ENCODE measurements at regions not wholly inside any gene's neighbourhood (a gene's known extent, or its start where the extent isn't known, plus 50 kb on each side); places are given as distances from the start of the nearest gene placed in this dataset.
"Not testable (repeated sequence)": the region's sequence is repeated elsewhere in the genome, so short reads cannot be mapped to it uniquely, and the experiment has no call there.

DNA sequence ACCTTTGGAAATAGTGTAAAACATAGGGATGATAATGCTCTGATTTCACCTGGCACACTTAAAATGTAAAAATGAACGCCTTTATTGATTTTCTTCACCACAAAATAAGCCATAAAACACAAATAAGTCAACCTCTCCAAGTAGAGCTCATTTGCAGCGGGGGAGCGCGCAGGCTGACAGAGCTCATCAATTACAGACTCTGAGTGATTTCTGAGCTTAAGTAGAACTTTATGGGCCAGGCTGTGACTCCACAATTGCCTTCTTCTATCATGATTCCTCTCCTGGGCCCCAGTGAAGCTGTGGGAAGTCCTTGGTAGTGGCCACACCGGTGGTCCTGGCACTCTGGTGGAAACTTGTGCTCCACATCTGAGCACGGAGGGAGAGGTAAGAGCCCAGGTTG, 789.0 kb upstream of the RAB6C start:
- no peak for DNase-seq

DNA sequence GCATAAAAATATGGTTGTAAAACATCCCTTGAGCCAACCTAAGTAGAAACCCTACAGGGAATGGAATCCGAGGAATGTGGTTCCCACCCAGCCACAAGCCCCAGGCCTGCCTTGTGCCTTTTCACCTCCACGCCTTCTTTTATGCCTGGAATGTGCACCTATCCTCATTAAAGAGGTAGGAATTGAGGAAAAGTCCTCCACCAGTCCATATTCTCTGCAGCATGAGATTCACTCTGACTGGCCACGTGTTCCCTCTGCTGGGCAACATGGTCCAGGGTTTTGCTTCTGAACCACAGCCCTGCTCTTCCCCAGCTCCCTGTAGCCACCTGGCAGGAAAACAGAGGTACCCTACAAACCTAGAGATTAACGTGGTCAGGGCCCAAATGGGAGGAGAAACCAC, 787.9 kb upstream of the RAB6C start:
- DNase-seq, result no peak

- no peak for DNase-seq
Measured at GRCh38 chr2:129192117-129192516, 787.3 kb upstream of the RAB6C start.

DNA sequence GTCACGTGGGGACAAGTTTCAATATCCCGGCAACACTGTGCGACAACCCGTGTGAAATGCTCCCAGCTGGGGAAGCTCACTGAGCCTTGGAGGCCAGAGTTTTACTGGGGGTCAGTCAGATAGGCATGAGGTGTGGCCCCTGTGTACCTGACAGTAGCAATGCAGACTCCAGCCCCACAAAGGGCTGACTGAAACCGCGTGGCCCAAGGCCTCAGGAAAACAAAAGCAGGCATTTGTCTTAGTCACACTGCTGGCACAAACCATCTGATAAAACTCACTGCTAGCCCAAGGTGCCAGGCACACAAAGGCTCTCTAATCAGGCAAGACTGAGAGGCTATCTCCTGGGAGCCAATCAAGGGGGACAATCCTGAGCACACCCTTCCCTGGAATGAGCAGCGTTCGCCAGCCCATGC, 786.6 kb upstream of the RAB6C start:
- DNase-seq, result no peak

GRCh38 chr2:129193961-129194360, 785.5 kb upstream of the RAB6C start:
- no peak for DNase-seq

DNA sequence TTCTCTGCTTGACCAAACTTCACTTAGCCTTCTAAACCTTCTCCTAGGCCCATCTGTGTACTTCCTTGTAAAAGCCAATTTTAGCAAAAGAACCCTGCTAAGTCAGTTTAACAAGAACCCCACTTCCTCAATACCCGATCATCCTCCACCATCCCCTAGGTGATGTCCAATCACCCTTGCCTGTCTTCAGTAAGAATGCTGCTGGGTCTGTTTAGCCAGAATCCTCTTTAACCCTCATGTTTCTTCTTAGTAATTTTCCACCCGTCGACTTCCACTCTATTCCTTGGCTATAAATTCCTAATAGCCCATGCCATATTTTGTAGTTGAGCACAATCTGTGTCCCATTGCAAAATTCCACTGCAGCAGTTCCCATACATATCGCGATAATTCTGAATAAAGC, 780.0 kb upstream of the RAB6C start:
- DNase-seq, result no peak

DNA sequence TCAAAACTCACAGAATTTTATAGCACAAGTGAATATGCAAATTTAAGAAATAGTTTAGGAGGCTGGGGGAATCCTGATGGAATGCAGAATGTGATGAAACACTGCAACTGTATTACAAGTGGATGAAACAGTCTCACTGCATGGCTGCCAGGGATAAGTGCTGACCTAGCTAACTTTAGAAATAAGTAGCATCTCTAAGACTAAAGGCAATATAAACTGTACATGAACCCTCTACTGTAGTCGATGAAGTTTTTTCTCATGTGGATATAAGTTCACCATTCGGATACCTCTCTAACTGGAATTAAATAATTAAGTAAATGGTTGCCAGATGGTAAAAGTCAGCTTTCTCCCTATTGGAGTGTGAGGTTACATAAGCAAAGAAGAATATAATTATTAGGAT, 777.8 kb upstream of the RAB6C start:
- no peak for DNase-seq

GRCh38 chr2:129203331-129203730, 776.1 kb upstream of the RAB6C start:
- no peak for DNase-seq

- DNase-seq, result not testable (repeated sequence)
Measured at GRCh38 chr2:129204581-129204980, 774.9 kb upstream of the RAB6C start.

GRCh38 chr2:129205176-129205575, 774.3 kb upstream of the RAB6C start:
- DNase-seq, result no peak

GRCh38 chr2:129205766-129206165, 773.7 kb upstream of the RAB6C start:
- DNase-seq, result no peak

DNA sequence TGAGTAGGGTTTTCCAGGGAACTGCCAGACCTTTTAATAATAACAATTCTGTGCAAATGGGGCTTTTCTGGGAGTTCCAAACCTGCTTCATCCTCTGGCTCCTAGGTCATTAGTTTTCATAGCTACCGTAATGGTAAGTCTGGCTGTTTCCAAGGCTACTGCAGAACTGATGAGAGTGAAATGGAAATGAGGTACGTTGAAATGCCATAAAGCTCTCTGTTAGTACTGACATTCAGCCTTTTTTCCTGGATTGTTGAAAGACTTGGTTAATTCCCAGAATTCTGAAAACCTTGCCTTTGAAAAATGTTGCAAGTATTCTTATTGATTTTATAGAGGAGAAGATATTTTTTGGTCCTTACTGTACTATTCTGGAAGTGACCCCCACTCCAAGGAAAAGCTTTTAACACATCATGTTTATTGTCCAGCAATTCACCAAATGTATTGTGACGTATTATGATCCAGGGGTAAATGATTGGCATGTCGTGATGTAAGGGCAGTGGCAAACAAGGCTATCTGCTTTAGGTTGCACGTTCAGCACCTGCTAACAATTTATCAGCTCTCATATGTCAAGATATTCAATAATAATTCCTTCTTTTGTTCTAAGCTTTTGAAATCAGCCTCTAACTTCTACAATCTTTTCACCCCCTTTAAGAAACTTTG, 767.0 kb upstream of the RAB6C start:
- DNase-seq, result no peak

DNA sequence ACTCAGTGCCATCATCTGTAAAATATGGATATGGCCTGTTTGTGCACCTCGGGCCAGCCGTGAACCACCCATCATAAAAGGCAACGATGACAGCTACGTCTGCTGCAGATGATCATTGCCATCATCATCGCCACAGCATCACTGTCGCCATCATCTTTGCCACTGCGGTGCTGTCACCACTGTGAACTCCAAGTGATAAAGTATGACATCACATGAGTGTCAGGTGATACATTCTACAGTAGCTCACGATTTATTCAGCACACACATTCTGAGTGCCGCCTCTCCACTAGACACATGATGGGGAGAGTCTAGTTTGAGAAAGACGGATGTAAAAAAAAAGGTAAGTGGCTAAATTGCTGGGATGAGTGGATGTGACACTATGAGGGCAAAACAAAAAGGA, 755.4 kb upstream of the RAB6C start:
- no peak for DNase-seq

DNA sequence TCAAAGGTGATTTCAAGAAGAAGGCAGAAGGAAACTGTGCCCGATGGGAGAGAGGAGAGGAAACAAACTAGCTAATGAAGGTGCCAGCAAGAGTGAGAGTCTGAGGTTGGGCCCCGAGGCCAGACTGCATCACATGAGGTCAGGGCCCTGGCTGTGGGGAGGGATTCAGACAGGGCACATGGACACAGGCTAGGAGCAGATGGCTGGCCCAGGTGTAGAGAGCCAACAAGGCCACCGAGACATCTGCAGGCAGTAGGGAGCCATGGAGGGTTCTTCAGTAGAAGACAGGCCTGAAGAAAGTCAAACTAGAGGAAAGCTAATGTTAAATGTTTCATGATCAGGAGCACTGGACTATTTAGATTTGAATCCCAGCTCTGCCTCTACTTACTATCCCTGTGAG, 755.0 kb upstream of the RAB6C start:
- DNase-seq, result no peak

DNA sequence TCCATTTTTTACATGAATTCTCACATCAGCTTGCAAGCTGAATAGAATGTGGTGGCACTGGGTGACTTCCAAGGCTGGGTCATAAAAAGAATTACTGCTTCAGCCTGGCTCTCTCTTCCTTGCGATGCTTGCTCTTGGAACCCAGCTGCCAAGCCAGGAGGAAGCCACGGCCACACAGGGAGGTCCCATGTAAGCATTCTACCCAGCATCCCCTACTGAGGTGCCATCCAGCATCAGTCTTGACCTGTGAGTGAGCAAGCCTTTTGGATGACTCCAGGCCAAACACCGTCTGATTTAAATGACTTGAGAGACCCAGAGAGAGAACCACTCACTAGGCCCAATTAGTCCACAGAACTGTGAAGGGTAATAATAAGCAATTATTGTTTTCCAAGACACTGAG, 750.3 kb upstream of the RAB6C start:
- no peak for DNase-seq

DNA sequence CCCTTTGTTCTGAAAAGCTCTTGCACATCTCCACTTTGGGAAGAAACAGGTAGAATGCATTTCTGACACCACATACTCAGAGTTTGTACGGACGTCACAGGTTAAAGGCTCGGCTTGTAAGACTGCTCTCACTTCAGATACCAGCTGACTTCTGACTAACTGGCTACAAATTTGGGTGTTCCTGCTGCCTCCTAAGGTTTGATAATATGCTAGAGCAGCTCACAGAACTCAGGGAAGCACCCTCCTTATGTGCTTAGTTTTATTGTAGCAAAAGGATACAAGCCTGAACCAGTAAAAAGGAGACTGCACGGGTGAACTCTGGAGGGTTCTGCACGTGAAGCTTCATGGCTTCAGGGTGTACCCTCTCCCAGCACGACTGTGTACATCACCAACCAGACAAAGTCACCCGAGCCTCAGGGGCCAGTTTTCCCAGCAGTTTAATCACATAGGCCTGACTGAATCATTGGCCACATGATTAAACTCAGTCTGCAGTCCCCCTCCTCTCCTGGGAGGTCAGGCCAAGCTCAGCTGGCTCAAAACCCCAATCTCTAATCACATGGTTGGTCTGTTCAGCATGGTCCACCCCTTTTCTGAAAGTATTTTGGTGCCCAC, 749.5 kb upstream of the RAB6C start:
- no peak for DNase-seq

DNA sequence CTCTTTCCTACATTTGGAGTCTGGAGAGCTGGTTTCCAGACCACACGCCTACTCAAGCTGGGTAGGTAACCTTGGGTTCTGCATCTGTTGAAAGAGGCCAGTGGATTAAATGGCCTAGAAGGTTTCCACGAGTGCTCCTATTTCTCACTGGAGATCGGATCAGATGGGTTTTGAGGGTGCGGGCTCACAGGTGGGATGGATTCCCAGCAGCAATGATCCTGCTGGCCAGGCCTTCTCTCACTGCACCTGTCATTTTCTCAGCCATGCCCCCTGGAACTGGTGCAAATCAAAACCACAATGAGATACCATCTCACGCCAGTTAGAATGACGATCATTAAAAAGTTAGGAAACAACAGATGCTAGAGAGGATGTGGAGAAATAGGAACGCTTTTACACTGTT, 747.5 kb upstream of the RAB6C start:
- no peak for DNase-seq

DNA sequence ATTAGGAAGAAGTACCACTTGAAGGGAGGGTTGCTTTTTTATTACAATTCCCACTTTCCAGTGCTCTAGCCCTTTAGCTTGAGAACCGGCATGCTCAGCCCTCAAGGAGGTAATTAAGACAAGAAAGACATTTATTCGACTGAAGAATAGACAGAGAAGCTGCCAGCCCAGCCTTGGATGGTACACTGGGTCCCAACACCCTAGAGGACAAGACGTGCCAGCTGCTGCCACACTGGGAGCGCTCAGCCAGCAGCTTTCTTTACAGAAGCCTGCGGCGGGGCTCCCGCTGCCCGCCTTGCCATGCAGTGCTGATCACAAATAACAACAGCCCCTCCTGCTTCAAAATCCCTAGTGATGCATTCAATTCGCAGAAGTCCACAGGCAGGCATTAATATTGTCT, 746.3 kb upstream of the RAB6C start:
- no peak for DNase-seq

- no peak for DNase-seq
Measured at GRCh38 chr2:129233751-129234406, 745.6 kb upstream of the RAB6C start.

DNA sequence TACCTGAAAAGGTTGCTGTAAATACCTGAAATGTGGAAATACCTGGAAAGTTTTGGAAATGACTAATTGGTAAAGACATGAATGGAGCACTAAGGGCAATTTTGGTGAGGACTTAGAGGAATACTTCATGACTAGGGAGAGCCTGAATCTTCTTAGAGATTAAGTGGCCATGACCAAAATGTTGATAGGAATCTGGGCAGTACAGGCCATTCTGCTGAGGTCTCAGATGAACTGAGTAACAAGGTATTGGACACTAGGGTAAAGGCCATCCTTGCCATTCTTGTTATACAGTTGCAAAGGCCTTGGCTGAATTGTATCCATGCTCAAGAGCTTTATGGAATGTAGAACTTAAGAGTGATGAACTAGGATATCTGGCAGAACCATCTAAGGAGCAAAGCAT, 742.9 kb upstream of the RAB6C start:
- no peak for DNase-seq

DNA sequence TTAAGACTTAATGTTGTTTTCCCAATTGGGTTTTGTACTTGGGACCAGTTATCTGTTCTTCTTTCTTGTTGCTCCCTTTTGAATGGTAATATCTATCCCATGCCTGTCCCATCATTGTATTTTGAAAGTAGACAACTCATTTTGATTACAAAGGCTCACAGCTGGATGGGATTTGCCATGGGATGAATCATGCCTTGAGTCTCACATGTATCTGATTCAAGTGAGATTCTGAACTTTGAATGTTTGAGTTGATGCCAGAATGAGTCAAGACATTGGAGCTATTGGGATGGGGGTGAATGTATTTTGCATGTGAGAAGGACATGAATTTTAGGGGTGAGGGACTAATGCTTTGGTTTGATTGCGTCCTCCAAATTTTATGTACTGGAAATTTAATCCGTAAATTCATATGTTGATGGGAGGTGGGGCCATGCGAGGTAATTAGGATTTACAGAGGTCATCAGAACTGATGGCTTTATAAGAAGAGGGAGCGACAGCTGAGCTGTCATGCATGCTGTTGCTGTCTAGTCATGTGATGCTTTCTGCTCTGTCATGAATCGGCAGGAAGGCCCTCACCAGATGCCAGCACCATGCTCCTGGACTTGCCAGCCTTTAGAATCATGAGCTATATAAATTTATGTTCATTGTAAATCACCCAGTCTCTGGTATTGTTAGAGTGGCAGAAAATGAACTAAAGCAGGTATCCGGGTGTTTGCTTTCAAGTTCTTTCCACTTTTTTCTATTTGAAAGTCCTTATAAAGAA, 741.3 kb upstream of the RAB6C start:
- no peak for DNase-seq

DNA sequence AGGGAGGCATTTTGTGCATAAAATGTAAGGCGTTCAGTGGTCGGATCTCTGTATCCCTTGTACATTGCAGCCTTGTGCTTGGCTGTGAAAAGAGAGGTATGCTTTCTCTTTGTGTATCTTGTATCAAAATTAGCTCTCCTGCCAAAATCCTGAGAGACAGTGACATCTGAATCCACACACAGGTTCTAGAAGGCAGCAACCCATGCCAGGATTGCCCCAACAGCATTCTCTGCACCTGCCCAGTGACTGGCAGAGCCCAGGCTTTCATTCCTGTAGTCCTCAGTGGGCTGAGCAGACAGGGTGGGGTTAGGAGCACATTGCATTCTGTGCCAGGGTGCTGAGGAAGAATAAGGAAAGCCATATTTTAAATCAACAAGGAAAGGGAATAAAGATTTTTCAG, 740.3 kb upstream of the RAB6C start:
- DNase-seq, result no peak

GRCh38 chr2:129240061-129240460, 739.4 kb upstream of the RAB6C start:
- no peak for DNase-seq

DNA sequence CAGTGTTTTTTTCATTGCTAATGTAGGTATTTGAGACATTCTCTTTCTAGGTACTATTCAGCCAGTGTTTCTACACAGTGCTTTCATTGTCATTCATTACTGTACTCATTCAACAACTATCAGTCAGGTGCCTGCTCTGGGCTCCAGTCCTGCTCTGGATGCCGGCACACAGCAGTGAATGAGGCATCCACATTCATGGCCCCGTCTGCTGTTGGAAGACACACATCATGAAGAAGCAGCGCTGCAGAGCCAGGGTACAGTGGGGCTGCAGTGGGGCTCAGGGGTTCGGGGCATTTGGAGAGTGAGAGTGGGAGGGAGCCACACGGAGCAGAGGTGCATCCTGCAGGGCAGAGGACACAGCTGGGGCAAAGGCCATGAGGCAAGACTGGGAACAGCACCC, 737.2 kb upstream of the RAB6C start:
- no peak for DNase-seq
